ENCODE measurements at regions not wholly inside any gene's neighbourhood (a gene's known extent, or its start where the extent isn't known, plus 50 kb on each side); places are given as distances from the start of the nearest gene placed in this dataset.

DNA sequence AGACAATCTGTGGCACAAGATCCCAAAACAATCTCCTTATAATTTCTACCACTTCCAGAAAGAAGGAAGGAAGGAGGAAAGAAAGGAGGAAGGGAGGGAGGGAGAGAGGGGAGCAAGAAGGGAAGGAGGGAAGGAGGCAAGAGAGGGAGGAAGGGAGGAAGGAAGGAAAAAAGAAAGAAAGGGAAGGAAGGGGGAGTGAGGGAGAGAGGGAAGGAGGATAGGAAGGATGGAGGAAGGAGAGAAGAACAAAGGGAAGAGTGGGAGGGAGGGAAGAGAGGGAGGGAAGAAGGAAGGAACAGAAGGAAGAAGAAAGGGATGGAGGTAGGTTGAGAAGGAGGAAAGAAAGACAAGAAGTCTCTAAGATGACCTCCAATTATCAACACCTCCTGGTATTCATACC is 185.5 kb upstream of the NFE2L3 start:
- no peak for DNase-seq

DNA sequence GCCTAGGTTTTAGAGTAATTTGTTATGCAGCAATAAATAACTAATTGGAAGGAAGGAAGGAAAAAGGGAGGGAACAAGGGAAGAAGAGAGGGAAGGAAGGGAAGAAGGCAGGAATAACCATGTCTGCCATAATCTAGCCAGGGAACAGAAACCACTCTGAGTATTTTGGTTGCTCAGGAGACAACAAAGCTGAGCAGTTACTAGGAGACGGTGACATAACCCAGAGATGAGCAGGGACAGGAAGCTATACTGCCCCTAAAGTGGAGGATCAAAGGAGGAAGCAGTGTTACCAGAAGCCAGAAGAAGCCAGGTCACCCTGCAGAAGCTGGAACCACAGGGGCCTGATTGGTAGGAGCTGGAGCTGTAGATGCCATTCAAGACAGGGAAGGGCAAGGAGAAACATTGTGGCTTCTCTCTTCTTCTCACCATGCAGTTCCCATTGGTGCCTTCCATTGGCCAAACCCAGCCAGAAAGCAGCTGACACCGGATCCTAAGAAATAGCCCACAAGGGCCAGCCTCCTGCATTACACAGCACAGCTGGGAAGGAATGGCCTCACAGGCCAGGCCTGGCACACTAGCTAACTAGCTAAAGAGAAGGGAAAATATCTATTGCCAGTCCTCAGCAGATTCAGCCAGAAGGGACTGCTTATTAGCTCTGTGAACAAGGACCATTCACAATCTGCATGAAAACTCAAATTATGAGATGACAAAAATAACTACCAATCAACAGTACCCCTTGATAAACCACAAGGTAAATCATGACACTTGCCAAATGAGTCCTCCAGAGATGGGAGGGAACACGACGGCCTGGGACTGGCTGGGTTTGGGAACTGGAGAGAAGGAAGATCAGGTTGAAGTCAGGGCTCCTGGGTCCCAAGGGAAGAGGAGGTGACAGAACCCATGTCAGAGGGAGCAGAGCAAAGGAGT is 184.5 kb upstream of the NFE2L3 start:
- no peak for DNase-seq

- DNase-seq = no peak
These were observed 183.6 kb upstream of the NFE2L3 start for GRCh38 chr7:25968205-25968993.

- no peak for DNase-seq
These were observed 181.6 kb upstream of the NFE2L3 start for GRCh38 chr7:25970356-25970755.

- no peak for DNase-seq
These were observed 181.1 kb upstream of the NFE2L3 start for GRCh38 chr7:25970911-25971310.

- no peak for DNase-seq
These were observed 175.4 kb upstream of the NFE2L3 start for GRCh38 chr7:25976630-25977029.

DNA sequence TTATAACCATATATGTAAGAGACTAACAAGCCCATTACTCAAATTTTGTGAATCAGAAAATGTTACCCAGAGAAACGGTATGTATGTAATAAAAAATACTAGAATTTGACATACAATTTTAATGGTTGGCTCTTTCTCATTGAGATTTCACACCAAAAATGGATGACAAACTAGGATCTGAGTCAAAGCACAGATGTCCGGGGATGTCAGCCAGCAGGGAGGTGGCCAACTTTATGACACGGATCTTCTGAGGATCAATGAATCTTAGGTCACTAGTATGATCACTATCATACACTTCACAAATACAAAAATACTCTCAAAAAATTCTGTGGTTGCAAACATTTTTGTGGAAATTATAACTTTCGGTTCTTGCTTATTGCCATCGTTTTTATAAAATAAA is 173.5 kb upstream of the NFE2L3 start:
- no peak for DNase-seq

DNA sequence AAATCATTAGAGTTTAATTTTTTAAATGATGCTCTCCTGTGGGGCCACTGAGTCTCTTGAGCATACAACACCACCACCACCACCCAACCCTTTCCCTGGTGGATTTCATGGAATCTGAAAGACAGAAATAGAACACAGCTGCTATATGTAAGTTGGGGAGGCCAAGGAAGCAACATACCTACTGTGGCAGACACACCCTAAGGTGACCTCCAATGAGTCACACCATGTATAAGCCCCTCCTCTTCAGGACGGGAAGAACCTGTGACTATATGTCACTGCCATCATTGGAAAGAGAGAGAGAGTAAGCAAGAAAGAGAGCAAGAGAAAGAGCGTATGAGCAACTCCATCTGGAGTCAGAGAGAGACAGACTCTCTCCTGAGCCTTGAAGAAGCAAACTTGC is 172.4 kb upstream of the NFE2L3 start:
- no peak for DNase-seq

GRCh38 chr7:25982684-25983083 is 169.3 kb upstream of the NFE2L3 start:
- no peak for DNase-seq

DNA sequence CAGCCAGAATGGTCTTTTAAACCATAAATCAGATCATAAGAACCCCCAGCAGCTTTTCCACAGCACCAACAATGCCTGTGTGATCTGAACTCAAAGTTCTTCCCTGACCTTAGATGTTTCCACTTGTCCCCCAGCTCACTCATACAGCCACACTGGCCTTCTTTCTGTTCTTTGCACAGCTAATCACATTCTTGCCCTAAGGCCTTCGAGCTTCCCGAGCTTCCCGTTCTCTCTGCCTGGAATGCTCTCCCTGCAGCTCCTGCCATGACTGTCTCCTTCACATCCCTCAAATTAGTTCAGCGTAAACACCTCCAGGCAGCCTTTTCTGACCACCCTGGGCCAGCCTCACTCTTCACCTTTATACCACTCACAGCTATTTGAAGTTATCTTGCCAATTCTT is 166.8 kb upstream of the NFE2L3 start:
- DNase-seq = no peak

DNA sequence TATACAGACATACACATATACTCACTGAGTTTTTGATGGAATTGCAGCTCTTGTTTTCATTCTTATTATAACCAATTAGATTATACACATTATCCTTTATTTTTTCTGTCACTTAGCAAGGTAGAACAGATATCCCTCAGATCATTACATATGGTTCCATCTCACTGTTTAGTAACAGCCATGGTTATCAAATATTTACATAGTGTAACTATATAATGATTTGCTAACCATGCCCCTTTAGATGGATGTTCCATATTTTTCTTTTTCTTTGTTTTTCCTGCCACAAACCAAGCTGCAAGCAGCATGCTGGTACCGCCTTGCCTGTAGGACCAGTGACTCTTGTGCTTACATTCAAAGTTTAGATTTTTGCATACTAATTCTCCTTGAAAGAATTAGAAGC is 163.4 kb upstream of the NFE2L3 start:
- no peak for DNase-seq

DNA sequence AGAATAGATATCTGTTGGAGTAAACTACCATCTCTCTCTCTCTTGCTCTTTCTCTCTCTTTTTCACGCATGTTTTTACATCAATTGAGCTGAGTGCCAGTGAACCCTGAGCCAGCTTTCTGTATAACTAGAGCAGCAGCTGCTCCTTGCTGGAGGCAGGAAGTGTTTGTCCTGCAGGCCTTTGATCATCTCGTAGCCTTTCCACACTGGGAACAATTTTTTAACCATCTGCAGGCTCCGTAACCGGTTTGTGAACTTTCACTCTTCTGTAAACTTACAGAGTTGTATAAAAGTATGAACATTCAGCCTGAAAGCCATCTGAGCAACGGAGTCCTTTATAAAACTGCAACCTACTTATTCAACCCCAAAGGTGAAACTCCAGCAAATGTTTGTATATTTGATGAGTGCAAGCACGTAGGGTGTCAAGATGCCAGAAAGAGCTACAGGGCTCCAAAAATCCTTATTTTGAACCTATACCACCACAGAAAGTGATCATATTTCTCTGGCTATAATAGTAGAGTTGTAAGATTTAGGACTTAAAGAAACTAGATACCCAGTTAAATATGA is 162.8 kb upstream of the NFE2L3 start:
- no peak for DNase-seq

DNA sequence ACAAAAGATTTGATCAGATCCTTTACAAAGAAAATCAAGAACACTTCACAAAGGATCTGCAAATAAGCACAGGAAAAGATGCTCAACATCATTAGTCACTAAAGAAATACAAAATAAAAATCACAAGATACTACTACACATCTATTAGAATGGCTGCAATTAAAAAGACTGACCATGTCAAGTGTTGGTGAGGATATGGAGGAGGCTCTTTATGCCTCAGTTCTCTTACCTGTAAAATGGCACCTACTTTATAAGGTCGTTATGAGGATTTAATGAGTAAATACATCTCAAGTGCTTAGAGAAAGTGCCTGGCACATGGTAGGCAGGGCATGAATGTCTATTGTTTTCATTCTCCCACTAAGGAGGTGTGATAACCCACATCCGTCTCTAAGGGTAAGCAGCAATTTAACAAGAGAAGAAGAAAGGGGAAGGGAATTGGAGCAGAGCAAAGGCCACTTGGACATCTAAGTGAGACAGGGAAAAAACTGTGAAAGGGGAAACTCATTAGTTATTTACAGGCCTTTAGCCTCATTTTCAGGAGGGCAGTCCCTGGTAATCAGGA is 157.5 kb upstream of the NFE2L3 start:
- DNase-seq = no peak

DNA sequence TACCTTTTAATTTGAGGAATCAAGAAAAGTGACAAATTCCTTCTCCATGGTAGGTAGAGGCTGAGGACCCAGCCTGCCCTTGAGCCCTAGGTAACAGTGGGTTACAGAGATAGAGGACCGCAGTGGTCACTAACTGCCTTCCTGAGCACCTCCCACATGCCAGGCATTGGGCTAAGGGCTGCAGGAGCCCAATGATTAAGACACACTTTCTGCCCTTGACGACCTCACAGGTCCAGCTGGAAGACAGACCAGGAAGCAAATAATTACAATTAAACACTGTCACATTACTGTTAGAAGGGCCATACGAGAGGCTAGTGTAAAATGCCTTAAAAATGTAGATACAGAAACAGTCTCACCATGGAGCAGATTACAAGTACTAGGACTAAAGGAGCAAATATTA is 156.8 kb upstream of the NFE2L3 start:
- no peak for DNase-seq

- no peak for DNase-seq
These were observed 156.0 kb upstream of the NFE2L3 start for GRCh38 chr7:25996006-25996408.

DNA sequence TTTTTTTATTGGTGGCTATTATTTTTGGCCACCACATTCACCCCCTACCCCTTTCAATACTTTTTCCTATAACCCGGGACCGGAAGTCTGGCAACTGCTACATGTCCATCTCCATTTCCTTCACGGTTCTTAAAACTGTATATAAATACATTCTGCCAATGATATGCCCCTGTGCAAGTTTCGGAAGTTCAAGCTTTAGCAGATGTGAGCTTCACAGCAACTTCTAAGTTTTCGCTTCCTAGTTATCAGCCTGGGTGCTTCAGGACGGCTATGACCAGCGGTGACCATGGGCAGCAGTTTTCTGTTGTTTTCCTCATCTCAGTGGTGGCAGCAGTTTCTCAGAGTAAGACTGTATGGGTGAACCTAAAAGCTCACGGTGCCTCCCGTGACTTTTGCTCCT is 153.5 kb upstream of the NFE2L3 start:
- no peak for DNase-seq

DNA sequence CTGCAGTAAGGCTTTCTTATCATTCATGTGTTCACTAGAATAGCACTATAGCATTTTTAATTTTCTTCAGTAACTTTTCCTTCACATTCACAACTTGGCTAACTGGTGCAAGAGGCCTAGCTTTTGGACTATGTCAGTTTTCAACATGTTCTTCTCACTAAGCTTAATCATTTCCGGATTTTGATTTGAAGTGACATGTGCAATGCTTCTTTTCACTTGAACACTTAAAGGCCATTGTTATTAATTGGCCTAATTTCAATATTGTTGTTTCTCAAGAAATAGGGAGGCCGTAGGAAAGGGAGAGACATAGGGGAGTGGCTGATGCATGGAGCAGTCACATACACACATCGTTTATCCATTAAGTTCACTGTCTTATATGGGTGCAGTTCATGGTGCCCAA is 151.2 kb upstream of the NFE2L3 start:
- no peak for DNase-seq

GRCh38 chr7:26001662-26002244 is 150.2 kb upstream of the NFE2L3 start:
- no peak for DNase-seq

DNA sequence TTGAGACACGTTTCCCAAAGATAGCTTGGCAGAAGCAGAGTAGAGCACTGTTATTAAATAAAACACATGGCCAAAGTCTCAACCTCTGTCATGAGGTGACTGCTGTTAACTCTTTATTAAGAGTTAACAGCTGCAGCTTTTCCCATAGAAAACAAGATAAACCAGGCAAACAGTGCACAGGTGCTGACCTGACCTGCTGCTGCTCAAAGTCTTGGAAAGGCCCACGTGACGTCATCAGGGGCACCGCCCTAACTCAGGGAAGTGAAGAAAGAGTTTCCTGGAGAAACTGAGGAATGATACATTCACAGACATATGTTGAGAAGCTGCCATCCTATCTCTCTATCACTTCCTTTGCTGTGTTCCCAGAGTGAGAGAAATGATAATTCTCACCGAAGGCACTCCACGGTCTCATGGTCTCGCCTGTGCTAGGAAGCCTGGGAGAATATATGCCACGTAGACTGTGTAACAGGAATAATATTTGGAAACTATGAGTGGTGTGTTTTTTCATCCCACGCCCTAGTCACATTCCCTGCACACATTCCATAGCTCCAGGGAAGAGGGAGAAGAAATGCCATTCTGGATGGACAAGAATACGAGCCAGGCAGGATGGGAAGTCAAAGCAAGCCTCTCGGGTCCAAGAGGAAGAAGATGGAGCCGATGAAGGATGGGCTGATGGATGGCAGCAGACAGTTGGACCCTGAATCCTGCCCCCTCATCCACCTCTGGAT is 146.2 kb upstream of the NFE2L3 start:
- DNase-seq = no peak

GRCh38 chr7:26006426-26006825 is 145.6 kb upstream of the NFE2L3 start:
- no peak for DNase-seq

- DNase-seq = no peak
These were observed 144.5 kb upstream of the NFE2L3 start for GRCh38 chr7:26007510-26007909.

DNA sequence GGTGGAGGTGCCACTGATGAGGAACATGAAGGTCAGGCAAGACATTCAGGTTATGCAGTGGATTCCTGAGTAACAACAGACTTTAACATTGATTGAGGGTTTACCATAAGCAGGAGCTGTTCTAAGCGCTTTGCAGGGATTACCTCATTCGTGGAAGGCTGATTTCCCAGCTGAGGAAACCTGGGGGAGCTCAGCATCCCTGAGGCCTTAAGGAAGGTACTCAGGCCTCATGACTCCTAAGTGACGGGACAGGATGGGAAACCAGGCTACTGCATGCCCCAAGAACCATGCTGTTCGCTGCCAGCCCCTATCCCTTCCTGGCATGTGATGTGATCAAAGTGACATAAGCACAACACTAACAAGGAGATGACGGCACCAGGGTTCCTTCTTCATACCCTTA is 143.6 kb upstream of the NFE2L3 start:
- no peak for DNase-seq

All from stimulated activated naive CD4-positive, alpha-beta T cell (primary cell).